ENCODE measurements at regions not wholly inside any gene's neighbourhood (a gene's known extent, or its start where the extent isn't known, plus 50 kb on each side); places are given as distances from the start of the nearest gene placed in this dataset.
A peak's percentile ranks its signal among the peaks of the same experiment; 100 is the strongest.
"Not testable (repeated sequence)": the region's sequence is repeated elsewhere in the genome, so short reads cannot be mapped to it uniquely, and the experiment has no call there.

GRCh38 chr11:50278756-50279155 is 246.1 kb downstream of the OR4C45 start (continued):
- no peak for TF ChIP-seq PRDM10 (tag by site-specific recombination; IDR thresholded peaks at IDR 0.05)

GRCh38 chr11:50298182-50298988 is 265.7 kb downstream of the OR4C45 start:
- POLR2A ChIA-PET: no interaction called here
- CTCF ChIA-PET: no interaction called here
- no peak overlapping the region for H3K27ac ChIP-seq (ENCODE audit: extremely low read depth, low read depth, low read length)
- H3K4me3 ChIP-seq (ENCODE audit: low read depth, low read length): peak overlapping the region; percentile 23
- TF ChIP-seq SETDB1 (IDR thresholded peaks at IDR 0.05; ENCODE audit: insufficient read length, low read length) (no peak), ZNF610 (tag by site-specific recombination; IDR thresholded peaks at IDR 0.05; ENCODE audit: borderline replicate concordance) (no peak)
- no peaks in the 10 kb centered on the region for H3K36me3 ChIP-seq (ENCODE audit: control insufficient read depth in 2 of 2, insufficient read depth in 1 of 2, low read length in 2 of 2)
- H3K4me1 ChIP-seq (ENCODE audit: control insufficient read depth, insufficient read depth, low read length): no peaks in the 10 kb centered on the region
- H3K9me3 ChIP-seq (ENCODE audit: control insufficient read depth, insufficient read depth, low read depth, low read length): no peaks in the 10 kb centered on the region

GRCh38 chr11:50330723-50331122 is 298.0 kb downstream of the OR4C45 start:
- H3K4me3 ChIP-seq (ENCODE audit: low read depth, low read length); POLR2A ChIA-PET; H3K4me1 ChIP-seq (ENCODE audit: control insufficient read depth, insufficient read depth, low read length); H3K9me3 ChIP-seq (ENCODE audit: control insufficient read depth, insufficient read depth, low read depth, low read length); CTCF ChIA-PET; H3K27ac ChIP-seq (ENCODE audit: extremely low read depth, low read depth, low read length); H3K36me3 ChIP-seq (ENCODE audit: control insufficient read depth in 2 of 2, insufficient read depth in 1 of 2, low read length in 2 of 2): not testable (repeated sequence)

- Histone ChIP-seq H3K9me3 (ENCODE audit: control insufficient read depth, insufficient read depth, low read depth, low read length) (no peaks in the 10 kb centered on the region), H3K36me3 (ENCODE audit: control insufficient read depth in 2 of 2, insufficient read depth in 1 of 2, low read length in 2 of 2) (no peaks in the 10 kb centered on the region), H3K27ac (ENCODE audit: extremely low read depth, low read depth, low read length) (no peak overlapping the region), H3K4me1 (ENCODE audit: control insufficient read depth, insufficient read depth, low read length) (no peaks in the 10 kb centered on the region), H3K4me3 (ENCODE audit: low read depth, low read length) (no peak overlapping the region)
- POLR2A ChIA-PET: no interaction called here
- TF ChIP-seq, protein P1, sequence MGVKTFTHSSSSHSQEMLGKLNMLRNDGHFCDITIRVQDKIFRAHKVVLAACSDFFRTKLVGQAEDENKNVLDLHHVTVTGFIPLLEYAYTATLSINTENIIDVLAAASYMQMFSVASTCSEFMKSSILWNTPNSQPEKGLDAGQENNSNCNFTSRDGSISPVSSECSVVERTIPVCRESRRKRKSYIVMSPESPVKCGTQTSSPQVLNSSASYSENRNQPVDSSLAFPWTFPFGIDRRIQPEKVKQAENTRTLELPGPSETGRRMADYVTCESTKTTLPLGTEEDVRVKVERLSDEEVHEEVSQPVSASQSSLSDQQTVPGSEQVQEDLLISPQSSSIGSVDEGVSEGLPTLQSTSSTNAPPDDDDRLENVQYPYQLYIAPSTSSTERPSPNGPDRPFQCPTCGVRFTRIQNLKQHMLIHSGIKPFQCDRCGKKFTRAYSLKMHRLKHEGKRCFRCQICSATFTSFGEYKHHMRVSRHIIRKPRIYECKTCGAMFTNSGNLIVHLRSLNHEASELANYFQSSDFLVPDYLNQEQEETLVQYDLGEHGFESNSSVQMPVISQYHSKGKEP (tag by site-specific recombination; IDR thresholded peaks at IDR 0.05): no peak
- TF ChIP-seq ZNF488 (tag by site-specific recombination; IDR thresholded peaks at IDR 0.05) (no peak), TSHZ1 (tag by site-specific recombination; IDR thresholded peaks at IDR 0.05; ENCODE audit: borderline replicate concordance) (no peak), ZNF2 (tag by site-specific recombination; IDR thresholded peaks at IDR 0.05) (no peak), ZNF837 (tag by site-specific recombination; IDR thresholded peaks at IDR 0.05) (no peak)
- CTCF ChIA-PET: no interaction called here
These were observed 301.2 kb downstream of the OR4C45 start for GRCh38 chr11:50333861-50334260.

DNA sequence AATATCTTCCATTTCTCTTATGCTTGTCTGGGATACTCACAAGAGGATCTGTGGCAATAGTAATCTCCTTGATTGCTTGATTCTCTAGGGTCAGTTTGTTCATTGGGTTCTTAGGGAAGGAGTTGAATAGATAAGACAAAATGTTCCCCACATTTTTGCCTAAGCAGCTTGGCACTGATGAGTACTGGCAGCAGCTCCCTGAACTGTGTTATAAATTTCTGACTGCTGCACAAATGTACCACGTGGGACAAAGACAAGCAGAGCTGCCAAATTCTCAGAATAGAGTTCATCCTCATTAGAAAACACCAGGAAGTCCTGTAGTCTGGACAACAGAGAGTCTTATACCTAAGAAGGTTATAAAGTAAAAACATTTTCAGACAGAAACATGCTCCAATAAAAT is 304.8 kb downstream of the OR4C45 start:
- H3K4me3 ChIP-seq (ENCODE audit: low read depth, low read length); H3K27ac ChIP-seq (ENCODE audit: extremely low read depth, low read depth, low read length); POLR2A ChIA-PET; H3K9me3 ChIP-seq (ENCODE audit: control insufficient read depth, insufficient read depth, low read depth, low read length); H3K4me1 ChIP-seq (ENCODE audit: control insufficient read depth, insufficient read depth, low read length); CTCF ChIA-PET; H3K36me3 ChIP-seq (ENCODE audit: control insufficient read depth in 2 of 2, insufficient read depth in 1 of 2, low read length in 2 of 2): not testable (repeated sequence)

- POLR2A ChIA-PET; H3K36me3 ChIP-seq (ENCODE audit: control insufficient read depth in 2 of 2, insufficient read depth in 1 of 2, low read length in 2 of 2); H3K9me3 ChIP-seq (ENCODE audit: control insufficient read depth, insufficient read depth, low read depth, low read length); H3K4me3 ChIP-seq (ENCODE audit: low read depth, low read length); CTCF ChIA-PET; H3K4me1 ChIP-seq (ENCODE audit: control insufficient read depth, insufficient read depth, low read length); H3K27ac ChIP-seq (ENCODE audit: extremely low read depth, low read depth, low read length): not testable (repeated sequence)
These were observed 315.3 kb downstream of the OR4C45 start for GRCh38 chr11:50348018-50348417.
